Tongue (tissue), 2 donors: ENCODE measurements at regions not wholly inside any gene's neighbourhood (a gene's known extent, or its start where the extent isn't known, plus 50 kb on each side); places are given as distances from the start of the nearest gene placed in this dataset. TPM values are rescaled to one million over a fixed set of nuclear protein-coding genes. Genes with fewer than 3 reads are reported as not detected.

Experiments
- DNase-seq: peaks from one replicate; pipeline ENCODE4 v3.0.0-alpha.2; 2015
- small RNA-seq: library from RNA; depleted of rRNA; stranded (forward); fragments of <200 nt; gene quantifications from one replicate; pipeline ENCODE3, GENCODE V24; 2014; ENCODE audit warnings: low replicate concordance

GRCh38 chr1:4854367-4854766, 200.0 kb downstream of the AJAP1 start:
- DNase-seq = no peak

- DNase-seq = no peak
Measured at GRCh38 chr1:4853904-4854303, 199.5 kb downstream of the AJAP1 start.

DNA sequence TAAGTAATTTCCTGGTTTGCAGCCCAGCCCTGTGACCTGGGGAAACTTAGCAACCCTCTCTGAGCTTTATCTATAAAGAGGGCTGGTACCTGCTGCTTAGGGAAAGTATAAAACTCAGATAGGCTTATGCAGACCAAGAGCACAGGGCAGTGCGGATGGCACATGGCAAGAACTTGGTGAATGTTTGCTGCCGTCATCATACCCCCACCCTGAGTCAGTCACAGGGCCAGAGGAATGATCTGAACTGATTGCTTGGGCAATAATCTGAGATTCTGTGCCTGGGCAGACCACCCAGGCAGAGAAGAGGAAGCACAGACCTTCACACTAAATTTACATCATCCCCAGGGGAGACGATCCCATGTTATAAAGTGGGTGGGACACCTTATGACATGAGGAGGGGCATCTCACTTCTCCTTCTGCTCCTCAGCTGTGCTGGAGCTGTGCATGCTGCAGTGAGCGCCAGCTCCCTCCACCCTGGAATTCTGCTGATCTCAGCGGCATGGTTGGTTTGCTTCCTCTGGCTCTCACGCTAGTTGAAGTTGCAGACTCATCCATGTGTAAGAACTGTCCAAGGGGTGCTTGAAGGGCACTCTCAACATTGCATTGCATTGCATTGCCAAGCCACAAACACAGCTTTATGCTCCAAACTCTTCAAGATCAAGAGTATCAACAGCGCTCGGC, 197.1 kb downstream of the AJAP1 start:
- DNase-seq = no peak

GRCh38 chr1:4848431-4848830, 194.0 kb downstream of the AJAP1 start:
- no peak for DNase-seq

DNA sequence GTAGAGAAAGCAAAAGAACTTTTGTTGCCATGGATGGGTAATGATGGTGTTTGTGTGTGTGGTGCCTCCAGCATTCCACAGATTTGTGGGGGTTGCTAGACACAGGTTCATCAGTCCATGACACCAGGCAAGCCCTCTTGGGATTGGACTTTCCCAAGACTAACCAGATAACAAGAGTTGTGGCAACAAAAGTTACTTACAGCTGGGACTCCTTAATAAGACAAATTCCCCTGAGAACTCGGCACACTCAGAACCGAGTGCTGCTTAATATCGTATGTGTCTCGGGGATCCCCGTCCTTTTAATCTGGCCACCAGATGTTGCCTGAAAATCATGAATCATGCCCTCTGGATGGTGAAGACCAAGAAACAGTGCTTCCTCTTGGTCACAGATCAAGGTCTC, 193.3 kb downstream of the AJAP1 start:
- DNase-seq = no peak

Small RNAs in the stretch of these regions (small RNA-seq; reads per million reads assigned to genes)
- gene MIR4417 = not detected
